ENCODE measurements at regions not wholly inside any gene's neighbourhood (a gene's known extent, or its start where the extent isn't known, plus 50 kb on each side); places are given as distances from the start of the nearest gene placed in this dataset.
A peak's percentile ranks its signal among the peaks of the same experiment; 100 is the strongest.

DNA sequence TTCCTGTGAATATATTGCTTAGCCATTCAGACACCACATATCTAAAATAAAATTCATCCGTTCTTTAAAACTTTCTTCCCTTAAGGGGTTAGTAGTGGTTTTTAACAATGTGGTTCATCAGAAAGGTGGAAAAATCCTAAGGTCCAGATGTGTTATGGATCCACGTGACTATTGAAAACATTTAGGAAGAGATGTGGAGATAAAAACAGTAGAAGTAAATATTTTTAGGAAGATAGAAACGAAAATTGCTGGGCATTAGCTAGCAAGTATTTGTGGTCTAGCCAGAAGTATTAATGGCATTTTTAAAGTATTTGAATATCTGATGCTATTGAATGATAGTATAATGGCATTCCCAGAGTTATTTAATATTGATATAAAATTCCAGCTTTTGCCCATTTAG is 180.8 kb downstream of the LTN1 start:
- intact Hi-C loops (cut with DNase I) = loop anchor here in 1 of 10 donors (10.0 kb wide), 1 partner anchor 63 kb away; no protein-coding TSS in a partner anchor
- H3K27ac ChIP-seq = no peak overlapping the region
- no peak for DNase-seq
- no peaks in the 10 kb centered on the region for H3K27me3 ChIP-seq
- H3K4me1 ChIP-seq = no peaks in the 10 kb centered on the region
- 84 to 85% methylated on average over 3 of the region's 3 CpGs for WGBS, 2 donors
- no peak overlapping the region for H3K4me3 ChIP-seq
- TF ChIP-seq, protein P1, sequence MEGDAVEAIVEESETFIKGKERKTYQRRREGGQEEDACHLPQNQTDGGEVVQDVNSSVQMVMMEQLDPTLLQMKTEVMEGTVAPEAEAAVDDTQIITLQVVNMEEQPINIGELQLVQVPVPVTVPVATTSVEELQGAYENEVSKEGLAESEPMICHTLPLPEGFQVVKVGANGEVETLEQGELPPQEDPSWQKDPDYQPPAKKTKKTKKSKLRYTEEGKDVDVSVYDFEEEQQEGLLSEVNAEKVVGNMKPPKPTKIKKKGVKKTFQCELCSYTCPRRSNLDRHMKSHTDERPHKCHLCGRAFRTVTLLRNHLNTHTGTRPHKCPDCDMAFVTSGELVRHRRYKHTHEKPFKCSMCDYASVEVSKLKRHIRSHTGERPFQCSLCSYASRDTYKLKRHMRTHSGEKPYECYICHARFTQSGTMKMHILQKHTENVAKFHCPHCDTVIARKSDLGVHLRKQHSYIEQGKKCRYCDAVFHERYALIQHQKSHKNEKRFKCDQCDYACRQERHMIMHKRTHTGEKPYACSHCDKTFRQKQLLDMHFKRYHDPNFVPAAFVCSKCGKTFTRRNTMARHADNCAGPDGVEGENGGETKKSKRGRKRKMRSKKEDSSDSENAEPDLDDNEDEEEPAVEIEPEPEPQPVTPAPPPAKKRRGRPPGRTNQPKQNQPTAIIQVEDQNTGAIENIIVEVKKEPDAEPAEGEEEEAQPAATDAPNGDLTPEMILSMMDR (IDR thresholded peaks at IDR 0.05) = no peak
- no peak for ATAC-seq
- H3K9me3 ChIP-seq = peaks cover 0 to 15% (median 5%) of the 10 kb centered on the region in 11 donors
- peaks cover 0 to 7% (median 0%) of the 10 kb centered on the region in 9 donors for H3K36me3 ChIP-seq

- no peaks in the 10 kb centered on the region for H3K4me1 ChIP-seq
- peaks cover 0 to 15% (median 5%) of the 10 kb centered on the region in 11 donors for H3K9me3 ChIP-seq
- H3K27ac ChIP-seq = no peak overlapping the region
- WGBS, 2 donors = 77 to 84% methylated on average over 3 of the region's 3 CpGs
- peaks cover 0 to 4% (median 0%) of the 10 kb centered on the region in 9 donors for H3K36me3 ChIP-seq
- no peaks in the 10 kb centered on the region for H3K27me3 ChIP-seq
- TF ChIP-seq, protein P1 (IDR thresholded peaks at IDR 0.05) = no peak
- intact Hi-C loops (cut with DNase I) = loop anchor here in 1 of 10 donors (10.0 kb wide), 1 partner anchor 64 kb away; no protein-coding TSS in a partner anchor
- no peak overlapping the region for H3K4me3 ChIP-seq
- ATAC-seq (no peak), DNase-seq (no peak)
Observed at GRCh38 chr21:28810826-28811524, 181.7 kb downstream of the LTN1 start.

GRCh38 chr21:28805885-28806284 is 186.8 kb downstream of the LTN1 start:
- Histone ChIP-seq H3K9me3 (peaks cover 0 to 15% (median 5%) of the 10 kb centered on the region in 11 donors), H3K27me3 (no peaks in the 10 kb centered on the region), H3K27ac (no peak overlapping the region), H3K36me3 (no peaks in the 10 kb centered on the region), H3K4me3 (no peak overlapping the region), H3K4me1 (peaks cover 0 to 7% (median 0%) of the 10 kb centered on the region in 9 donors)
- ATAC-seq (peak in 3 of 8 donors; percentile 7 to 79 (median 33)), DNase-seq (no peak)
- 55 to 76% methylated on average over 4 of the region's 4 CpGs for WGBS, 2 donors
- intact Hi-C loops (cut with DNase I) = no loop called here
- TF ChIP-seq, protein P1 (IDR thresholded peaks at IDR 0.05) = no peak

GRCh38 chr21:28804089-28804670 is 188.5 kb downstream of the LTN1 start:
- Histone ChIP-seq H3K27me3 (no peaks in the 10 kb centered on the region), H3K4me3 (no peak overlapping the region), H3K27ac (no peak overlapping the region), H3K36me3 (no peaks in the 10 kb centered on the region), H3K4me1 (peaks cover 0 to 7% (median 0%) of the 10 kb centered on the region in 9 donors), H3K9me3 (peaks cover 0 to 15% (median 5%) of the 10 kb centered on the region in 11 donors)
- ATAC-seq = peak in 1 of 8 donors; percentile 72
- 77 to 80% methylated on average over 3 of the region's 3 CpGs for WGBS, 2 donors
- intact Hi-C loops (cut with DNase I) = no loop called here
- no peak for DNase-seq
- TF ChIP-seq, protein P1 (IDR thresholded peaks at IDR 0.05) = no peak

Measured in heart right ventricle (tissue), 16 donors.